ENCODE measurements at regions not wholly inside any gene's neighbourhood (a gene's known extent, or its start where the extent isn't known, plus 50 kb on each side); places are given as distances from the start of the nearest gene placed in this dataset.

DNA sequence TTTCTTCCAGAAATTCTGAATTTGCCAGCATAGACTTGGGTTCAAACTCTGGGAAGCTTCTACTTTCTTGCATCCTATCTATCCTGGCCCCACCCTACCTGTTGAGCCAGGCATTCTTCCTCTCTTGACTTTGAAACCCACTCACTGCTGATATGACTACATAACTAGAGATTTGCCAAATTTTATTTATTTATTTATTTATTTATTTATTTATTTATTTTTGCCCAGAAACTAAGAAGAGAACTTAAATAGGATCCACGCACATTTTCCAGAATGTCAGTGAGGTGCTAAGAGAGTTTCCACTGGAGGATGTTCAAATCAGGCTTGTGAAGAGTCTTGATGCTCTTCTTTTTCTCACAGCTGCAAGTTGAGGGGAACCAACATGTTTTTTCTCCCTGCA is 487.8 kb upstream of the PODXL start:
- ChIA-PET POLR2A (ENCODE audit: low non-redundant PET) (interaction anchor here (0.6 kb wide), 1 partner anchor 1939 kb away, joined by 3 read pairs; no protein-coding TSS in a partner anchor), CTCF (no interaction called here)
- H3K27me3 ChIP-seq (replicated peaks; ENCODE audit: insufficient read depth, low read depth, low read length, poor library complexity) = peaks cover 4% of the 10 kb centered on the region
- TF ChIP-seq, protein P1, sequence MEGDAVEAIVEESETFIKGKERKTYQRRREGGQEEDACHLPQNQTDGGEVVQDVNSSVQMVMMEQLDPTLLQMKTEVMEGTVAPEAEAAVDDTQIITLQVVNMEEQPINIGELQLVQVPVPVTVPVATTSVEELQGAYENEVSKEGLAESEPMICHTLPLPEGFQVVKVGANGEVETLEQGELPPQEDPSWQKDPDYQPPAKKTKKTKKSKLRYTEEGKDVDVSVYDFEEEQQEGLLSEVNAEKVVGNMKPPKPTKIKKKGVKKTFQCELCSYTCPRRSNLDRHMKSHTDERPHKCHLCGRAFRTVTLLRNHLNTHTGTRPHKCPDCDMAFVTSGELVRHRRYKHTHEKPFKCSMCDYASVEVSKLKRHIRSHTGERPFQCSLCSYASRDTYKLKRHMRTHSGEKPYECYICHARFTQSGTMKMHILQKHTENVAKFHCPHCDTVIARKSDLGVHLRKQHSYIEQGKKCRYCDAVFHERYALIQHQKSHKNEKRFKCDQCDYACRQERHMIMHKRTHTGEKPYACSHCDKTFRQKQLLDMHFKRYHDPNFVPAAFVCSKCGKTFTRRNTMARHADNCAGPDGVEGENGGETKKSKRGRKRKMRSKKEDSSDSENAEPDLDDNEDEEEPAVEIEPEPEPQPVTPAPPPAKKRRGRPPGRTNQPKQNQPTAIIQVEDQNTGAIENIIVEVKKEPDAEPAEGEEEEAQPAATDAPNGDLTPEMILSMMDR (conservative IDR thresholded peaks at IDR 0.05; ENCODE audit: low read depth, low read length) = no peak
- TF ChIP-seq EZH2 (IDR thresholded peaks at IDR 0.05; ENCODE audit: borderline replicate concordance, low read depth, low read length, poor library complexity, severe bottlenecking) = no peak
- no peak overlapping the region for H3K4me3 ChIP-seq (ENCODE audit: low read depth, low read length, poor library complexity, severe bottlenecking)
- H3K36me3 ChIP-seq (ENCODE audit: insufficient read depth, low read length, poor library complexity, severe bottlenecking) = no peaks in the 10 kb centered on the region
- no peaks in the 10 kb centered on the region for H3K4me1 ChIP-seq (ENCODE audit: insufficient read depth, low read length, poor library complexity, severe bottlenecking)
- H3K9me3 ChIP-seq (ENCODE audit: low read depth, low read length, poor library complexity, severe bottlenecking) = no peaks in the 10 kb centered on the region
- H3K27ac ChIP-seq (ENCODE audit: low read depth, low read length, poor library complexity, severe bottlenecking) = no peak overlapping the region
- intact Hi-C loops (cut with micrococcal nuclease; ENCODE audit: unreplicated experiment) = no loop called here
- DNase-seq (ENCODE audit: low spot score) = no peak
- no TSS peak for BruUV-seq (replicated peaks)

DNA sequence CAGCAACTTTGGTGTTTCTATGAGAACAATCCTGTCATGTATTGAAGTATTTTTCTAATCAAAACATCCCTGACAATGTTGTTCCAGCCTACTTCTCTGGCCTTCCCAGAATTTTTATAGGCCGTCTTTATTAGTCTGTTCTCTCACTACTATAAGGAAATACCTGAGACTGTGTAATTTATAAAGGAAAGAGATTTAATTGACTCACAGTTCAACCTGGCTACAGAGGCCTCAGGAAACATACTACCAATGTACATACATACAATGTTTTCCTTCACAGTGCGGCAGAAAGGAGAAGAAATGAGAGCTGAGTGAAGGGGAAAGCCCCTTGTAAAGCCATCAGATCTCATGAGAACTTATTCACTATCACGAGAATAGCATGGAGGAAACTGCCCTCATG is 484.7 kb upstream of the PODXL start:
- TF ChIP-seq, protein P1 (conservative IDR thresholded peaks at IDR 0.05; ENCODE audit: low read depth, low read length) = no peak
- TF ChIP-seq EZH2 (IDR thresholded peaks at IDR 0.05; ENCODE audit: borderline replicate concordance, low read depth, low read length, poor library complexity, severe bottlenecking) = no peak
- Histone ChIP-seq H3K27me3 (replicated peaks; ENCODE audit: insufficient read depth, low read depth, low read length, poor library complexity) (peaks cover 8% of the 10 kb centered on the region), H3K9me3 (ENCODE audit: low read depth, low read length, poor library complexity, severe bottlenecking) (no peaks in the 10 kb centered on the region), H3K36me3 (ENCODE audit: insufficient read depth, low read length, poor library complexity, severe bottlenecking) (no peaks in the 10 kb centered on the region), H3K4me3 (ENCODE audit: low read depth, low read length, poor library complexity, severe bottlenecking) (no peak overlapping the region), H3K27ac (ENCODE audit: low read depth, low read length, poor library complexity, severe bottlenecking) (no peak overlapping the region), H3K4me1 (ENCODE audit: insufficient read depth, low read length, poor library complexity, severe bottlenecking) (no peaks in the 10 kb centered on the region)
- CTCF ChIA-PET = interaction anchor here (0.6 to 0.7 kb wide), 2 partner anchors 540 to 801 kb away, joined by 3 to 8 read pairs; no protein-coding TSS in a partner anchor
- POLR2A ChIA-PET (ENCODE audit: low non-redundant PET) = no interaction called here
- no peak for DNase-seq (ENCODE audit: low spot score)
- intact Hi-C loops (cut with micrococcal nuclease; ENCODE audit: unreplicated experiment) = no loop called here
- BruUV-seq (replicated peaks) = no TSS peak

DNA sequence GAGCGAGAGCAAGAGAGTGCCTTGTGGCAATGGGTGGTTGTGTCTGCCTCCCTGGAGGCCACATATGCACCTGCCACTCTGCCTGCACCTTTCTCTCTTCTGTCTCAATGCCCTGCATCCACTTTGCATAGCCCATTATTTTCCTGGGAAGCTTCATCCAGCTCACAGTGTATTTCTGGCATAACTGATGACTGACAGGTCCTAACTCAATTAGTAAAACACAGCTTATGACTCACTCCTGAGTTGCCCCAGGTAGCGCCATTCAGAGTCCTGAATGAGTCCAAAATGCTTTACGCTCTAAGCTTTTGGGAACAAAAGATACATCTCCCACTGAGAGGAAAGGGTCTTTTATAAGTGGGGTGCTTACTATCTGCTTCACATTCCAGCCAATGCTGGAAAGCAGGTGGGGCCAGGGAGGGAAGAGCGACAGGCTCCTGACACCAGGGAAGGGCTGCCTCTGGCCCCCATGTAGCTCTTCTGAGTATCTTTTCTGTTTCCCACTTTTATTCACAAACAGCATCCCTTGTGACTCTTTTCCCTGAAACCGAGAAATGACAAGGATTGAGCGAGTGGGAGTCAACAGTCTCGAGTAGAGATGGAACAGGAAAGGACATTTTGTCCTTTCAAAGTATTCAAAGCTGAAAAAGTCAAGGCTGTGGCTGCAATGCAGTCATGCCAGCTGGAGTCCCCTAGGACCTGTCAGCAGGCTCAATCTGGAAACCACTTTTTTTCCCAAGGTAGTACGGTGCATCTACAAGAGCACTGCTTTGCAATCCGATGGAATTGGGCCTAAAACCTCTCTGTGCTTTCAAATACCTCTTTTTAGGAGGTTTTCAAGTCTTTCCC is 479.3 kb upstream of the PODXL start:
- Histone ChIP-seq H3K27me3 (replicated peaks; ENCODE audit: insufficient read depth, low read depth, low read length, poor library complexity) (peaks cover 8% of the 10 kb centered on the region), H3K9me3 (ENCODE audit: low read depth, low read length, poor library complexity, severe bottlenecking) (no peaks in the 10 kb centered on the region), H3K27ac (ENCODE audit: low read depth, low read length, poor library complexity, severe bottlenecking) (no peak overlapping the region), H3K4me3 (ENCODE audit: low read depth, low read length, poor library complexity, severe bottlenecking) (no peak overlapping the region), H3K36me3 (ENCODE audit: insufficient read depth, low read length, poor library complexity, severe bottlenecking) (no peaks in the 10 kb centered on the region), H3K4me1 (ENCODE audit: insufficient read depth, low read length, poor library complexity, severe bottlenecking) (no peaks in the 10 kb centered on the region)
- BruUV-seq (replicated peaks) = no TSS peak
- intact Hi-C loops (cut with micrococcal nuclease; ENCODE audit: unreplicated experiment) = no loop called here
- CTCF ChIA-PET = no interaction called here
- no peak for DNase-seq (ENCODE audit: low spot score)
- TF ChIP-seq, protein P1 (conservative IDR thresholded peaks at IDR 0.05; ENCODE audit: low read depth, low read length) = no peak
- no peak for TF ChIP-seq EZH2 (IDR thresholded peaks at IDR 0.05; ENCODE audit: borderline replicate concordance, low read depth, low read length, poor library complexity, severe bottlenecking)
- POLR2A ChIA-PET (ENCODE audit: low non-redundant PET) = no interaction called here

Data from A673 (cell line).